Embryonic facial prominence (tissue), 1 donor: ENCODE measurements at regions not wholly inside any gene's neighbourhood (a gene's known extent, or its start where the extent isn't known, plus 50 kb on each side); places are given as distances from the start of the nearest gene placed in this dataset.
"Not testable (repeated sequence)": the region's sequence is repeated elsewhere in the genome, so short reads cannot be mapped to it uniquely, and the experiment has no call there.

Experiments used
- DNase-seq: peaks from one replicate; pipeline ENCODE4 v3.0.0-alpha.2; 2016; ENCODE audit errors: extremely low spot score

DNA sequence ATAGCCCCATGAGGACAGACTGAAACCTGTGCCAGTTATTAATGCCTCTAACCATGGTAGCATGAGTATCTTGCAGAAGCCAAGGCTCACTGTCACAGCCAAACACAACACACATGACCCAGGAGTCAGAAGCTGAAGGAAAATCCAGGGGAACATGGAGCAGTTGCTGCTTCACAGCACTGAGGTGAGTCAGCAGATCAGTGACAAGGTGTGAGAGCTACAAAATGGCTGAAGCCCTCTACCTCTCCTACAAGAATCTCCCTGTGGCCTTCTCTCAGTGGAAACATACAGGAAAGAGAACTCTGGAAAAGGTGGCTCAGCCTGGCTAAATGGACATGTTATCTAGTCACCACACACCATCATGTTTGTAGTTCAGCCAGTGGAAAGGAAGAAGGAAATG is 93.5 kb downstream of the NAB1 start:
- DNase-seq = no peak

DNA sequence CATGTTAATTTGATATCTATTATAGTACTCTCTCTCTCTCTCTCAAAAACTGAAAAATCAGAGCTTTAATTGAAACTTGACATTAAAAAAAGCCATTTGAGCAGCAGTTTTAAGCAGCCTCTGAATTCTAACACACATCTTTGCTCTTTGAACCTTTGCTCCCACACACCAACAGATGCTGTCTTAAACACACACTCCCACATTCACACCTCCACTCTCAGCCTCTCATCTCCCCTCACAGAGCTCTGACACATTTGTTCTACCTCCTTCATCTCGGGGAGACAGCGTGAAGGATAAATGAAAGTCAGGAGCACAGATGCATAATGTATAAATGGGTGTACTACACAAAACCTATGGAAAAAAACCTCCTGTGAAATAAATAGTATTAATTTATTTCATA is 95.2 kb downstream of the NAB1 start:
- no peak for DNase-seq

DNA sequence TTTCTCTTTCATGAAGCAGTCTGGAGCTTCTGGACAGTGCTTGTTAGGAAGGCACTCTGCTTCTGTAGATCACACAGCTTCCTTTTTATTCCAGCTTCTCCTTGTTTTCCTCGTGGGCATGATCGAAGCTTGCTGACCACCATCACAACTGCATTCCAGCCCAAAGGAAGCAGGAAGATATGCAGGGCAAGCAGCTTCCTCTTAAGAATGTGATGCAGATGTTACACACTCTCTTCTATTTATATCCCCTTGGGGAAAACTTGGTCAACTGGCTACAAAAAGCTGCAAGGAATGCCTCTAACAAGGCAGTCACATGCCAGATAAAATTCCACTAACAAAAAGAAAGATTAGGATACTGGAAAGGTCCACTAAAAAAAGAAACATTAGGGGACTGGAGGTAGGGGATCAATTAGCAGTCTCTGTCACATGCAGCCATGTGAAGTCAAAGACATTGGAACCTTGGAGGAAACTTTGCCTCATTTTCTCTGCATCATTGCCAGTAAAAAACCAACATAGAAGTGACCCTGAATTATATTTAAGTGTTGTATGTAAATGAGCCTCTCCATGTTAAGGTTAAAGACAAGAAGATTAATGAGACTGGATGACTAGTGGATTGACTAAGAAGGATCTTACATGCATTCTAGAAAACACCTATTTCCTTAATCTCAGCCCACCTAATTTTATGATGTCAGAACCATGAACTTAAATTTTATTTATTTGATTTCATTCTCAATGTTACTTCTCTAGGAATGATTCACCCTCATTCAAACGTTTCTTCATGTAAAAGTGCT is 98.3 kb downstream of the NAB1 start:
- no peak for DNase-seq

DNA sequence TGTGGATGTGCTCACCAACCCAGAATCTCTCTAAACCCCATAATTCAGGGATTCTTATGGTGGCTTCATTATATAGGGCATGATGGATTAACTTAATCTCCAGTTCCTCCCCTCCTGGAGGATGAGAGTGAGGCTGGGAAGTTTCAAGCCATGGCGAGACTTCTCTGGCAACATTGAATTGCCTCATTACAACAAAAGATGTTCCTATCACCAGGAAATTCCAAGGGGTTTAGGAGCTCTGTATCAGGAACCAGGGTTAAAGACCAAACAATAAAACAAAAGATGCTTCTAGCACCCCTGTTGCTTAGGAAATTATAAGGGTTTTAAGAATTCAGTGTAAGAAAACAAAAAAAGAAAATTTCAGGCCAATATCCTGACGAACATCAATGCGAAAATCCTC is 100.1 kb downstream of the NAB1 start:
- DNase-seq = no peak

DNA sequence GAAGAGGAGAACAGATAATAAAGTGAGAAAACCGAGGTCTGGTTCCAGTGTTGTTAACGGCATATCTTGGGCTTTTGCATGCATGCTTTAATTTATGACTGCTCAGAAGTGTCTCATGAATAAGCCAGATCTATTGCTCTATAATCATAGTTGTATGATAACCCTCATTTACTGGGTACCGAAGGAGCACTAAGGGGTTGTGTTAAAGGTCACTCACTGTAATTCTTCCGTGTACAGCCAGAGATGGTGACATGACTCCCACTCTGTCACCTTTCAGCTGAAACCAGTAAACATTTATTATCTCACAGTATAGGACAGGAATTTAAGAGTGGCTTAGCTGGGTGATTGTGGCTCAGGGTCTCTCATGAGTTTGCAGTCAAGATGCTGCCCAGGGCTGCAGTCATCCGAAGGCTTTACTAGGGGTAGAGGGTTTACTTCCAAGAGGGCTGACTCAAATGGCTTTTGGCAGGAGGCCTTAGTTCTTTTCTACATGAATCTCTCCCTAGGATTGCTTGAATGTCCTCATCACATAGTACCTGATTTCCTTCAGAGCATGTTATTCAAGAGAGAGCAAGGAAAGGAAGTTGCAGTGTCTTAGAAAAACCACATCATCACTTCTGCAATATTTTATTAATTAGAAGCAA is 107.0 kb downstream of the NAB1 start:
- no peak for DNase-seq

DNA sequence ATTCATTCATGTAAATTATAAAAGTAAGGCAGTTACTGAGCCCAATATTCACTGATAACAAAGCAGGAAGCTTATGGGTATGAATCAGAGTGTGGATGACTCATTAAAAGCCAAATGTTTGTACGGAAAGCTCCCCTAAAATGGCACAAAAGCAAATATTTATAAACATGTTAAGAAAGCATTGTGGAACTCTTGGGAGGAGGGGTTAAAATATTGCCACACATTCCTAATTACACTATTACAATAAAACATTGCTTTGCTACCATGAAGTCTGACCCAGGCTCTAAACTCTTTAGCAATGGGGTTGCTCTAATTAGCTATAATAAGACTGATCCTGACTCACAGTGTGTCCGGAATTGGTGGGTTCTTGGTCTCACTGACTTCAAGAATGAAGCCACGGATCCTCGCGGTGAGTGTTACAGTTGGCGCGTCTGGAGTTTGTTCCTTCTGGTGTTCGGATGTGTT is 110.9 kb downstream of the NAB1 start:
- DNase-seq = no peak

DNA sequence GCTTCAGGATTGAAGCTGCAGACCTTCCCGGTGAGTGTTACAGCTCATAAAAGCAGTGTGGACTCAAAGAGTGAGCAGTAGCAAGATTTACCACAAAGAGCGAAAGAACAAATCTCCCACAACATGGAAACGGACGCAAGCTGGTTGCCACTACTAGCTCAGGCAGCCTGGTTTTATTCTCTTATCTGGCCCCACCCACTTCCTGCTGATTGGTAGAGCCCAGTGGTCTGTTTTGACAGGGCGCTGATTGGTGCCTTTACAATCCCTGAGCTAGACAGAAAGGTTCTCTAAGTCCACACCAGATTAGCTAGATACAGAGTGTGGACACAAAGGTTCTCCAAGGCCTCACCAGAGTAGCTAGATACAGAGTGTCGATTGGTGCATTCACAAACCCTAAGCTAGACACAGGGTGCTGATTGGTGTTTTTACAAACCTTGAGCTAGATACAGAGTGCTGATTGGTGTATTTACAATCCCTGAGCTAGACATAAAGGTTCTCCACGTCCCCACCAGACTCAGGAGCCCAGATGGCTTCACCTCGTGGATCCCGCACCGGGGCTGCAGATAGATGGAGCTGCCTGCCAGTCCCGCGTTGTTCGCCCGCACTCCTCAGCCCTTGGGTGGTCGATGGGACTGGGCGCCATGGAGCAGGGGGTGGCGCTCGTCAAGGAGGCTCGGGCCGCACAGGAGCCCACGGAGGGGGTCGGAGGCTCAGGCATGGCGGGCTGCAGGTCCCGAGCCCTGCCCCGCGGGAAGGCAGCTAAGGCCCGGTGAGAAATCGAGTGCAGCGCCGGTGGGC is 111.7 kb downstream of the NAB1 start:
- DNase-seq = not testable (repeated sequence)

DNA sequence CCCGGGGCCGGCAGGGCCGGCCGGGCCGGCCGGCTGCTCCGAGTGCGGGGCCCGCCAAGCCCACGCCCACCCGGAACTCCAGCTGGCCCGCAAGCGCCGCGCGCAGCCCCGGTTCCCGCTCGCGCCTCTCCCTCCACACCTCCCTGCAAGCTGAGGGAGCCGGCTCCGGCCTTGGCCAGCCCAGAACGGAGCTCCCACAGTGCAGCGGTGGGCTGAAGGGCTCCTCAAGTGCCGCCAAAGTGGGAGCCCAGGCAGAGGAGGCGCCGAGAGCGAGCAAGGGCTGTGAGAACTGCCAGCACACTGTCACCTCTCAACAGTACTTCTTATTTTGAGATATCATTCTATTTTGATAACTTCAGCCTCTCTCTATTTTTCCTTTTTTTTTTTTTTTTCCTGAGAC is 112.3 kb downstream of the NAB1 start:
- not testable (repeated sequence) for DNase-seq

DNA sequence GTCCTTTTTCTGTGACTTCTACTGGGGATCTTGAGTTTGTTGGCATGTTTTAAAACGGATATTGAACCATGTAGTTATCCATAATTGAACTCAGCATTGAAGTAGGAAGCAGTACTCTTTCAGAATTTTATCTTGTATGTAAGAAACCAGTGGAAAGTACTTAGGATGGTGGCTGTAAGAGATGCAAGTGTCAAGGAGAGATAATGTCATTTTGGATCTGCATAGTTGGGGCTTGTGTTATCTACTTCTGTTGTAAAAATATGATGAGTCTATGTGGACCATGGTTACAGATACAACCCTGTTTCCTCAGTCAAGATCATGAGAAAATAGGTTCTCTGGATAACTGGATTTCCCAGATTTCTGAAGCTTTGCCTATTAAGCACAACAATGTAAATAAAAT is 113.7 kb downstream of the NAB1 start:
- no peak for DNase-seq

DNA sequence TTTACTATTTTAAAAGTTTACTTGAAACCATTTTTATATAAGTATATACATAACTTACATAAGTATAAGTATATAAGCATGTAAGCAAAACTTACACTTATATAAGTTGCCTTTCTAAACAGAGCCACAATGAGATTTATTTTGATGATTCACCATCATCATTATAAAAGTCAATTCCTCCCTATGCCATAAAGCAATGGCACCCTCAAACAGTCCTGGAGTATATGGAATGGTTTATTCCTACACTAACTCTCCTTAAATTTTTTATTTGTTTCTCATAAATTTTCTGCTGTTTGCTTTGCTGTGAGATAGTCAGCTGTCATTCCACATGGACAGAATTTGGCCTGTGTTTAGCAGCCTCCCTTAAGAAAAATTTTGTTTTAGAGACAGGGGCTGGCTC is 114.2 kb downstream of the NAB1 start:
- DNase-seq = no peak

DNA sequence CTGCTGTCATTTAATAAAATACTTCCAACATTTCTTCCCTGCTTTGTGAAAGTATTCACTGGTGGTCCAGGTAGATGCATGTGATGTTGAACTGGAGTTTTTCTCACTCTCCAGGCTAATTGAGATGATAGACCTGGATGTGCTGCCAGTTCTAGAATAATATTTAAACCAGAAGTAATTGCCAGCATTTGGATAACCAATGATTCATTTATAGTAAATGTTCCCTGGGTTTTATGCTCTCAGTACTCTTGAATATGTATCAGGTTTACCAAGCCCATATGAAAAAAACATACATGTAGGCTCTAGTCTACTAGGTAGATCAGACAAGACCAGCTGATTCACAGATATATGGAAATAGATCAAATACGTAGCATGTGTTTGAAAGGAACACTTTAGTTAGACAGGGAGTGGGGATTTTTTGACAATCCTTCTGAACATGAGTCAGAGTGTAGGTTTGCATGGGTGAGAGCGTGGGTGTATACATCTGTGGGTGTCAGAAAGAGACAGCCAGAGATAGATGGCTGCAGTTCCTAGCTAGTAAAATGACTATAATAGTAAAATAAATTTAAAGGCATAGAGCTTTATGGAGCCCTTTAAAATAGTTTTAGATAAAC is 115.1 kb downstream of the NAB1 start:
- no peak for DNase-seq

DNA sequence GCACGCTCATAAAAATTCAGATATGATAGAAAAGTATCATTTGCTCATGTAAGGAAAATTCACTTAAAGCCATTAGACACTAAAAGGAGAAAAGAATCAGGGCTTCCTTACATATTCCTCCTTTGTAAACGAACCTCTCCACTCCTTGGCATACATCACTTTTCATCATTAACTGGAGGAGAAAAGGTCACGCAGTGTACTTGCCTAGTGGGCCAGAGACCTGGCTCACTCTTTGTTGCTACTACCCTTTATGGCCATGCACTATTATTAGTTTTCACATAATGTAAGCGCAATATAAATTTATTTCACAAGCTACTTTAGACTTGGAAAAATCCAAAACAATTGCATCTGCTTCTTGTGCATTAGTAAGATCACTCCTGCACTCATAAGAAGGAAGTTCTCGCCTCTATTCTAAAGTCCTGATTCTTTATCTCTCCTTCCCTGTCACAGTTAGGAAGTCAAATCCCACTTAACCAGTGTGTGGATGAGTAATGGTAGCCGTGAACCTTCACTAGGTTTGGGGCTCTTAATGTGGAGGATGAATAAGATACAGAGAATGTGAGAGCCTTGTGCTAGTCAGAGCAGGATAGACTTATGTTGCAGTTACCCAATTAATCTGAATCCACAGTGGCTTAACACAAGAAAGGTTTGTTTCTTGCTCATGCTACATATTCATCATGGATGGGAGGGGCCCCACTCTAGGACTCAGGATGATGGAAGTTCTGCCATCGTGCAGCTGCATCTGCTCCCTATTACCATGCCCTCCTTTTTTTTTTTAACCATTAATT is 115.0 kb upstream of the GLS start:
- DNase-seq = no peak

DNA sequence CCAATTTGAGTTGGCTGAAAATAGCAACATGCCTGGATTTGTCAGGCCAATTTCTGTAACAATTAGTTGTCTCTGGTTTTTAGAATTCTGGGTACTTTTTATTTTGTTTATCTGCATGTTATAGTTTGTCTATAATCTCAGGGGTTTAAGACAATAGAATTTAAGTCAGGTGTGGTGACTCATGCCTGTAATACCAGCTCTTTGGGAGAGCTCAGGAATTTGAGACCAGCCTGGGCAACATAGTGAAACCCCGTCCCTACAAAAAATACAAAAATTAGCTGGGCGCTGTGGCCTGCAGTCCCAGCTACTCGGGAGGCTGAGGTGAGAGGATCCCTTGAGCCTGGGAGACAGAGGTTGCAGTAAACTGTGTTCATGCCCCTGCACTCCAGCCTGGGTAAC is 114.4 kb upstream of the GLS start:
- no peak for DNase-seq

DNA sequence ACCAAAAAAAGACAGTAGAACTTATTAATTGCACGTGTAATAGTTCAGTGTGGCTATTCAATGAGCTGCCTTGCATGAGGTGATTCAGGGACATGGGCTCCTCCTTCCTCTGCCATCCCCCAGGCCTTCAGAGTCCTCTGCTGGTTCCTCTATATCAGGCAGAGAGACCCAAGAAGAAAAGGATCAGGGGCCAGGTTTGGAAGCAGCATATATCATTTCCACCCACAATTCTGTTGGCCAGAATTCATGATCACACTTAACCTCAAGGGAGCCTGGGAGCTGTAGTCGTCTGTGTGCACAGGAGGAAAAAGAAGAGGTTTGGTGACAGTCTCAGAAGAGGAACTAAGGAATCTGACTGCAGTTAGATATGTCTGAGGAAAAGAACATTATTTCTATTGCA is 114.0 kb upstream of the GLS start:
- no peak for DNase-seq

DNA sequence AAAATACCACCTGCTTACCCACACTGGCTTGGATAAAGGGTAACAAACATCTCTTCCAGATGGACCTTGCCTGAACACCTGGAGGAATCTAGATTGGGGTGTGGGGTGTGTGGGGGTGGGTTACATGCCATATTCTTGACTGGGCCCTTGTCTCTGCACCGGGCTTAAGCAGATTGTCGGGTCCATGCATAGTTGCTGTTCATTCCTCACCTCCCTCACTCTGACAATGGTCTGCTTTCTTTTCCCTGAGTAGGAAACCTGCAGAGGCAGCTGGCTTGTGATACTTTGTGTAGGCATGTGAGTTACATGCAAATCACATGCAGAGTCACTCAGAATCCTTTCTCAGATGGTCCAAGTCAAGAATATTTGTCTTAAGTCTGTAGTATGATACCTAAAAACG is 112.8 kb upstream of the GLS start:
- DNase-seq = no peak

DNA sequence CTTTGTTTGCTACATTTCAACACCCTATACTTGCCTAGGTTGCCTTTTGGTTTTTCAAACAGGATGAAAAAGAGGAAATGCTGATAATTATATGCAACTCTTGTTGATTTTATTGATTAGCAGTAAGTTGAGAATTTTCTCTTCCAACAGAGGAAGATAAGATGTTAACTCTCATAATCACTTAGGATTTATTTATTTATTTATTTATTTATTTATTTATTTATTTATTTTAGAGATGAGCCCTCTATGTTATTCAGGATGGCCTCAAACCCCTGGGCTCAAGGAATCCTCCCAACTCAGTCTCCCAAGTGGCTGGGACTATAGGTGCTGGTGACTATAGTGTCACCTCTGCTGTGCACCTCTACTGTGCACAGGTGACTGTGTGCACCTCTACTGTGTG is 111.4 kb upstream of the GLS start:
- DNase-seq = no peak

DNA sequence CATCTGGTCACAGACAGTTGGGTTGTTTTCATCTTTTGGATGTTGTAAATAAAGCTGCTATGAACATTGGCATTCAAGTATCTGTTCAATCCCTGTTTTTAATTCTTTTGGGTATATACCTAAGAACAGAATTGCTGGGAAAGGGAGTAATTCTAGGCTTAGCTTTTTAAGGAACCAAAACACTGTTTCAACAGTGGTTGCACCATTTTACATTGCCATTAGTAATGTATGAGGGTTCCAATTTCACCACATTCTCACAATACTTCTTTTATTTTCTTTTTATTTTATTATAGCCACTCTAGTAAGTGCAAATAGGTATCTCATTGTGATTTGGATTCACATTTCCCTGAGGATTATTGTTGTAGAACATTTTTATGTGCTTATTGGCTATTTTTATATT is 108.9 kb upstream of the GLS start:
- no peak for DNase-seq

DNA sequence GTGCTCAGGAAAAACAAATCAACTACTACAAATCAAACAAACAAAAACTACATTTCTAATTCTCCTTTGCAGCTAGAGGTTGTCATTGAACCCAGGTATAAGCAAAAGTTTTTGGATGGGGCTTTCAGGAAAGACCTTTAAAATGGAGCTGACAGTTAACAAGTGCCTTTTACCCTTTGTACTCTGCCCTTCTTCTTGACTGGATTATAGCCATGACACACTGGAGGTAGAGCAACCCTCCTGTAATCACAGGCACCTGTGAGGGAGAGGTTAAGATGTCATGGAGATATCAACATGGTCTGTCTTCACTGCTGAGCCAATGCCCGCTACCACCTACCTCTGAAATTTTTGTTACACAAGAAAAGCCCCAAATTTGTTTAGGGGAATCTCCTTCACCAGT is 100.0 kb upstream of the GLS start:
- no peak for DNase-seq

DNA sequence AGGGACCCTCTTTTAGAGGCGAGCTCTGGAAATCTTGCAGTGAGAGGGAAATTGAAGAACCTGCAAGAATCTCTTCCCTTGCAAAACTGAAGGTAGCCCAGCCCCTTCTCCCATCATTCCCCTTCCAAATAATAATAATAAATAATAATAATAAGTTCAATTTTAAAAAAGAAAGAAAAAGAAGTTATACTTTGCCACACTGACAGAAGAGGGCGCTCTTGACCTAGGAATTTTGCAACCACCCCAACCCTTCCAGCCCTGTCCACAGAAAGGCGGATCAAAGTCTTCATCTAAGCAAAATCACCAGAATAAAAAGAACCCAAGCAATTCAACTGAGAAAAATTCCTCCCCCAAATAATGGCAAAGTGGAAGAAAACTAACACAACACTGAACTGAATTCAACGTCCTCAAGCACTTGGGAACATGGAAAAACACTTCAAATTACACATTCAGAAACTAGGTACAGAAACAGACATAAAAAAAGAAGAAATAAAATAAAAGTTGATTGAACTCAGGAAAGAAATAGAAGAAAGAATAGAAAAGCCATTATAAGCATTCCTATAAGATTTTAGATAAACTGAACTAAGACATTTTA is 98.9 kb upstream of the GLS start:
- DNase-seq = no peak

DNA sequence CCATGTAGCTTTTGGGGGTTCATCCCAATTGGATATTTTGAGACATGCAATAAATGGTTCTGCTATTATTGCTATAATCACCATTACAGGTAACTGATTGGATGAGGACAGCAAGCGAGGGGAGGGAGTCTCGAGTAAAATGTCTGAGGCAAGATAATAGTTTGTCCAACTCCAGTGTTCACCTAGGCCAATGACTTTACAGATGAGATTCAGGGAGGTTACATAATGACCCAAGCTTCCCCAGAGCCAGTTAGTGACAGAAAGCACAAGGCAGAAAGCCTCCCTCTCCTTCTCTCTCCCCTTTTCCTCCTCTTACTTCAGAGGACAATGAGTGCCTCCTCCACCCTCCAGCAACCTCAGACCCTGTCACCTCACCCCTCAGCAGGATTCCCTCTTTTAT is 98.4 kb upstream of the GLS start:
- no peak for DNase-seq
